ENCODE measurements at regions not wholly inside any gene's neighbourhood (a gene's known extent, or its start where the extent isn't known, plus 50 kb on each side); places are given as distances from the start of the nearest gene placed in this dataset.

DNA sequence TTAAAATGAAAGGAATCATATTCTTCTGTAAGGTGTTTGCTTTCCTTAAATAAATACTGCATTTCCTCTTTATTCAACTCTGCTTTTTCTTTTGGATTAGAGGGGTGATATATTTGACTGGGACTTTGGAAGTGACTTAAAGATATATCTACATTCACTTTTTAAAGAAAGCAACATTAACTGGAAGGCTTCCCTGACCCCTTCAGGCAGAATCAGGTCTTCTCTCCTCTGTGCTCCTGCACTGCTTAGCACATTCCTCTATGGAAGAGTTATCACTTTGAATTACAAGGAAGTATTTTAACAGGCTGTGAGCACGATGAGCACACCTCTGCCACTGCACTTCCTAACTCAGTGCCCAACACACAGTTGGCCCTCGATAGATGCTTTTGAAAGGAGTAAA, 59.2 kb upstream of the POU3F2 start:
- TF ChIP-seq, protein P1, sequence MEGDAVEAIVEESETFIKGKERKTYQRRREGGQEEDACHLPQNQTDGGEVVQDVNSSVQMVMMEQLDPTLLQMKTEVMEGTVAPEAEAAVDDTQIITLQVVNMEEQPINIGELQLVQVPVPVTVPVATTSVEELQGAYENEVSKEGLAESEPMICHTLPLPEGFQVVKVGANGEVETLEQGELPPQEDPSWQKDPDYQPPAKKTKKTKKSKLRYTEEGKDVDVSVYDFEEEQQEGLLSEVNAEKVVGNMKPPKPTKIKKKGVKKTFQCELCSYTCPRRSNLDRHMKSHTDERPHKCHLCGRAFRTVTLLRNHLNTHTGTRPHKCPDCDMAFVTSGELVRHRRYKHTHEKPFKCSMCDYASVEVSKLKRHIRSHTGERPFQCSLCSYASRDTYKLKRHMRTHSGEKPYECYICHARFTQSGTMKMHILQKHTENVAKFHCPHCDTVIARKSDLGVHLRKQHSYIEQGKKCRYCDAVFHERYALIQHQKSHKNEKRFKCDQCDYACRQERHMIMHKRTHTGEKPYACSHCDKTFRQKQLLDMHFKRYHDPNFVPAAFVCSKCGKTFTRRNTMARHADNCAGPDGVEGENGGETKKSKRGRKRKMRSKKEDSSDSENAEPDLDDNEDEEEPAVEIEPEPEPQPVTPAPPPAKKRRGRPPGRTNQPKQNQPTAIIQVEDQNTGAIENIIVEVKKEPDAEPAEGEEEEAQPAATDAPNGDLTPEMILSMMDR (conservative IDR thresholded peaks at IDR 0.05; ENCODE audit: low read depth, low read length): no peak
- no peak overlapping the region for H3K4me3 ChIP-seq (ENCODE audit: low read depth, low read length)
- no peak for DNase-seq (ENCODE audit: low read depth)

DNA sequence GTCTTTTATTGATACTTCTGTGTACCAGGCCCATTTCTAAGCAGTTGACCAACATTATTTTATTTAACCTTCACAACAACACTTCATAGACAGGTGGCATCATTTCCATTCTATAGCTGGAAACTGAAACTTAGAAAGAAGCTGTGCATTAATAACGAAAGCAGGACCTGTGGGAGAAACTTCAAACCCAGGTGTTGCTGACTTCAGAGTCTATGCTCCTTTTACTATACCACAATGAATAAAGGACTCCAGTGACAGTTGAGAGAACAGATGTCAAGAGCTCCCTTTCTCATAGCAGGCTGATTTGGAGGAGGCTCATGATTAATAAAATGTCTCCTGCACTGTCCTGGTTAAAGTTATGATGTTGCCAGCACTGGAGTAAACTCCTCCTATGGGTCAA, 56.6 kb upstream of the POU3F2 start:
- TF ChIP-seq, protein P1 (conservative IDR thresholded peaks at IDR 0.05; ENCODE audit: low read depth, low read length): no peak
- no peak for DNase-seq (ENCODE audit: low read depth)
- no peak overlapping the region for H3K4me3 ChIP-seq (ENCODE audit: low read depth, low read length)

DNA sequence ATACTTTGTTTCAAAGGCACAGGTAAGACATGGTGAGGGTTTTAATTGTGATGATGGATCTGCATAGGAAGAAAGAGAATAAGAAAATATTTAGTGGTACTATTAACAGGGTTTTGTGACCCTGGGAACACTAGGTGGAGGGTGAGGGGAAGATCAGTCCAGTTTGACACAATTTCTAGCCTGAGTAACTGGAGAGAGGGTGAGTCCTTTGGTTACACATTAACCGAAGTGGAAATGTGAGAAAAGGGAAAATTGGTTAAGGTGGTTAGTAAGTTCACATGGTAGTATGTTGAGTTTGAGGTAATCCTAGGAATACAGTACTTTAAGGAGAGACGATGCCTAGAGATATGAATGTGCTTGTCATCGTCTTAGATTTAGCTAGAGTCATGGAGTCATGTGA, 54.8 kb upstream of the POU3F2 start:
- DNase-seq (ENCODE audit: low read depth): no peak
- TF ChIP-seq, protein P1 (conservative IDR thresholded peaks at IDR 0.05; ENCODE audit: low read depth, low read length): no peak
- H3K4me3 ChIP-seq (ENCODE audit: low read depth, low read length): no peak overlapping the region

DNA sequence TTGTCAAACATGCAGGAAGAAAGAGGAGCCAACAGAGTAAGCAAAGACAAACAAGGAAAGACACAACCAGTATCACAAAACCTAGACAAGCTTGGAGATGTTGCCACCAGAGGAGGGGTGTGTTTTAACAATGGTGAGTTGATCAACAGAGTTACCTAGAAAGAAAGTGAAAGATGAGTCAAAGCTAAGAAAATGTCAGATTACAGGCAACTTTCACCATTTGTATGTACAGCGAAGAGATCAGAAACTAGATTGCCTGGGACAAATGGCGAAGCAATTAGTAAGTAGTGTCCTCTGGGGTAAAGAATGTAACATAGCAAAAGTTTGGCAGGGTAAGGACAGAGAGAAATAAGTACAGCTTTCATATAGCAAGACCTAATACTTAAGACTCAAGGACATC, 51.6 kb upstream of the POU3F2 start:
- no peak overlapping the region for H3K4me3 ChIP-seq (ENCODE audit: low read depth, low read length)
- TF ChIP-seq, protein P1 (conservative IDR thresholded peaks at IDR 0.05; ENCODE audit: low read depth, low read length): no peak
- no peak for DNase-seq (ENCODE audit: low read depth)

DNA sequence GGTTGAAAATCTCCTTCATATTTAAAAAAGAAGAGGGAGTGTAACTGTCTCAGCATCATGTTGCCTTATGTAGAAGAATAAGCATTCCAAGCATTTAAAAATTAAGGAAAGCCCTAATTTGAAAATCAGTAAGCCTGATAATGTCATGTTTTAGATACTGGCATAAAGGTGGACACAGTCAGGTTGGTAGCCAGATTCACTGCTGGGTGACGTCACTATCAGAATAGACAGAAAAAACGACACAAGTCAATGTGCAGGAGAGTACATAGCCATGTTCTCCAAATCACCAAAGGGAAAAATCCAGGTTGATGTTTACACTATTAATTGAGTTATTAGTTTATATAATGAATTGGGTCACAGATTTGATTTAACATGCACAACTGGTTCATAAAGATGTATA, 50.8 kb upstream of the POU3F2 start:
- no peak for DNase-seq (ENCODE audit: low read depth)
- TF ChIP-seq, protein P1 (conservative IDR thresholded peaks at IDR 0.05; ENCODE audit: low read depth, low read length): no peak
- no peak overlapping the region for H3K4me3 ChIP-seq (ENCODE audit: low read depth, low read length)

Data from choroid plexus epithelial cell (primary cell).